Liver (tissue), 3 donors: ENCODE measurements at regions not wholly inside any gene's neighbourhood (a gene's known extent, or its start where the extent isn't known, plus 50 kb on each side); places are given as distances from the start of the nearest gene placed in this dataset.

Source experiments
- SP1 ChIP-seq: IDR thresholded peaks from 2 replicates; pipeline ENCODE4 v1.6.1; 2018; ENCODE audit warnings: antibody characterized with exemption, mild to moderate bottlenecking
- TAF1 ChIP-seq: conservative IDR thresholded peaks from 2 replicates; pipeline ENCODE4 v1.6.1; 2016; ENCODE audit warnings: antibody characterized with exemption, mild to moderate bottlenecking
- YY1 ChIP-seq: IDR thresholded peaks from 2 replicates; pipeline ENCODE4 v1.6.1; 2016; ENCODE audit warnings: antibody characterized with exemption, mild to moderate bottlenecking
- TF ChIP-seq, protein P1 (sequence below): fragments of 150-350 bp; IDR thresholded peaks from 2 replicates; pipeline ENCODE4 v1.5.1; 2017; ENCODE audit warnings: improper control_type of control experiment, low read depth, low read length; ENCODE audit not compliant: missing input control
- TF ChIP-seq, protein P2 (sequence below): IDR thresholded peaks from 2 replicates; pipeline ENCODE4 v1.6.1; 2016; ENCODE audit warnings: antibody characterized with exemption
- TF ChIP-seq, protein P3 (sequence below): IDR thresholded peaks from 2 replicates; pipeline ENCODE4 v1.6.1; 2016; ENCODE audit warnings: antibody characterized with exemption
- donor health status: healthy.
- donor health status: healthy.

DNA sequence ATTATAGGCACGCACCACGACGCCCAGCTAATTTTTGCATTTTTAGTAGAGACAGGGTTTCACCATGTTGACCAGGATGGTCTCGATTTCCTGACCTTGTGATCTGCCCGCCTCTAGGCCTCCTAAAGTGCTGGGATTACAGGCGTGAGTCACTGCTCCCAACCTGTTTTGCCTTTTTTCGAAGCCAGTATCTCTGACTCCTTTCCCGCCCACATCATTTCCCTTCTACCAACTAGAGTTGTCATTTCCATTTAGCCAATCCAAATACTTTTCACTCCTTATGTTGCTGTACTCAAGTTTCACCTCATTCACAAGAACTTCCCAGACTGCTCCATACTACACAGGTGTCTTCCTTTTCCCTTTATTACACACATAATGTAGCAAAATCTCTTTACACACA, 502.6 kb upstream of the CDH6 start:
- TF ChIP-seq, protein P1, sequence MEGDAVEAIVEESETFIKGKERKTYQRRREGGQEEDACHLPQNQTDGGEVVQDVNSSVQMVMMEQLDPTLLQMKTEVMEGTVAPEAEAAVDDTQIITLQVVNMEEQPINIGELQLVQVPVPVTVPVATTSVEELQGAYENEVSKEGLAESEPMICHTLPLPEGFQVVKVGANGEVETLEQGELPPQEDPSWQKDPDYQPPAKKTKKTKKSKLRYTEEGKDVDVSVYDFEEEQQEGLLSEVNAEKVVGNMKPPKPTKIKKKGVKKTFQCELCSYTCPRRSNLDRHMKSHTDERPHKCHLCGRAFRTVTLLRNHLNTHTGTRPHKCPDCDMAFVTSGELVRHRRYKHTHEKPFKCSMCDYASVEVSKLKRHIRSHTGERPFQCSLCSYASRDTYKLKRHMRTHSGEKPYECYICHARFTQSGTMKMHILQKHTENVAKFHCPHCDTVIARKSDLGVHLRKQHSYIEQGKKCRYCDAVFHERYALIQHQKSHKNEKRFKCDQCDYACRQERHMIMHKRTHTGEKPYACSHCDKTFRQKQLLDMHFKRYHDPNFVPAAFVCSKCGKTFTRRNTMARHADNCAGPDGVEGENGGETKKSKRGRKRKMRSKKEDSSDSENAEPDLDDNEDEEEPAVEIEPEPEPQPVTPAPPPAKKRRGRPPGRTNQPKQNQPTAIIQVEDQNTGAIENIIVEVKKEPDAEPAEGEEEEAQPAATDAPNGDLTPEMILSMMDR = no peak
- TF ChIP-seq TAF1 = no peak
- TF ChIP-seq, protein P2, sequence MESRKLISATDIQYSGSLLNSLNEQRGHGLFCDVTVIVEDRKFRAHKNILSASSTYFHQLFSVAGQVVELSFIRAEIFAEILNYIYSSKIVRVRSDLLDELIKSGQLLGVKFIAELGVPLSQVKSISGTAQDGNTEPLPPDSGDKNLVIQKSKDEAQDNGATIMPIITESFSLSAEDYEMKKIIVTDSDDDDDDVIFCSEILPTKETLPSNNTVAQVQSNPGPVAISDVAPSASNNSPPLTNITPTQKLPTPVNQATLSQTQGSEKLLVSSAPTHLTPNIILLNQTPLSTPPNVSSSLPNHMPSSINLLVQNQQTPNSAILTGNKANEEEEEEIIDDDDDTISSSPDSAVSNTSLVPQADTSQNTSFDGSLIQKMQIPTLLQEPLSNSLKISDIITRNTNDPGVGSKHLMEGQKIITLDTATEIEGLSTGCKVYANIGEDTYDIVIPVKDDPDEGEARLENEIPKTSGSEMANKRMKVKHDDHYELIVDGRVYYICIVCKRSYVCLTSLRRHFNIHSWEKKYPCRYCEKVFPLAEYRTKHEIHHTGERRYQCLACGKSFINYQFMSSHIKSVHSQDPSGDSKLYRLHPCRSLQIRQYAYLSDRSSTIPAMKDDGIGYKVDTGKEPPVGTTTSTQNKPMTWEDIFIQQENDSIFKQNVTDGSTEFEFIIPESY = no peak
- TF ChIP-seq, protein P3, sequence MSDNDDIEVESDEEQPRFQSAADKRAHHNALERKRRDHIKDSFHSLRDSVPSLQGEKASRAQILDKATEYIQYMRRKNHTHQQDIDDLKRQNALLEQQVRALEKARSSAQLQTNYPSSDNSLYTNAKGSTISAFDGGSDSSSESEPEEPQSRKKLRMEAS = no peak
- TF ChIP-seq YY1 = no peak
- no peak for TF ChIP-seq SP1
